Bronchial epithelial cell (primary cell): ENCODE measurements at regions not wholly inside any gene's neighbourhood (a gene's known extent, or its start where the extent isn't known, plus 50 kb on each side); places are given as distances from the start of the nearest gene placed in this dataset.

ENCODE experiments used
- DNase-seq: peaks from one replicate; pipeline ENCODE4 v3.0.0-alpha.2; 2010; ENCODE audit warnings: low read depth
- FAIRE-seq: peaks from 2 replicates; lab custom pipeline; 2011; peaks lifted over from hg19 to GRCh38; lab: Jason Lieb, UNC
- H3K27me3 ChIP-seq: 2 replicates; pipeline ENCODE4 v1.5.1; 2011; ENCODE audit warnings: low read length; ENCODE audit not compliant: control insufficient read depth, insufficient read depth
- H3K36me3 ChIP-seq: 2 replicates; pipeline ENCODE4 v1.5.1; 2011; ENCODE audit warnings: low read length; ENCODE audit not compliant: control insufficient read depth, insufficient read depth
- H3K4me3 ChIP-seq: 2 replicates; pipeline ENCODE4 v1.5.1; 2011; ENCODE audit warnings: mild to moderate bottlenecking, low read depth, low read length, control low read depth
- CTCF ChIP-seq: IDR thresholded peaks from 2 replicates; pipeline ENCODE4 v1.5.1; 2011; ENCODE audit warnings: mild to moderate bottlenecking, moderate library complexity, low read length, control low read depth, inconsistent platforms; ENCODE audit not compliant: insufficient read depth, severe bottlenecking

GRCh38 chrX:110444996-110445395, 86.3 kb downstream of the RTL9 start:
- DNase-seq (peak; percentile 72), FAIRE-seq (no peak)
- no peaks in the 10 kb centered on the region for H3K27me3 ChIP-seq

GRCh38 chrX:110448459-110448858, 89.8 kb downstream of the RTL9 start:
- FAIRE-seq (no peak), DNase-seq (no peak)
- no peaks in the 10 kb centered on the region for H3K27me3 ChIP-seq
- no peak overlapping the region for H3K4me3 ChIP-seq
- no peaks in the 10 kb centered on the region for H3K36me3 ChIP-seq
- TF ChIP-seq CTCF = no peak

More at GRCh38 chrX:110444996-110445395, 86.3 kb downstream of the RTL9 start:
- TF ChIP-seq CTCF = no peak
- Histone ChIP-seq H3K36me3 (no peaks in the 10 kb centered on the region), H3K4me3 (no peak overlapping the region)

GRCh38 chrX:110449312-110449711, 90.7 kb downstream of the RTL9 start:
- Histone ChIP-seq H3K4me3 (no peak overlapping the region), H3K36me3 (no peaks in the 10 kb centered on the region), H3K27me3 (no peaks in the 10 kb centered on the region)
- DNase-seq (no peak), FAIRE-seq (no peak)
- TF ChIP-seq CTCF = no peak

- no peak for FAIRE-seq
- Histone ChIP-seq H3K27me3 (no peaks in the 10 kb centered on the region), H3K4me3 (no peak overlapping the region), H3K36me3 (no peaks in the 10 kb centered on the region)
- DNase-seq = peak; percentile 50
- peak; percentile 65 for TF ChIP-seq CTCF
Measured at GRCh38 chrX:110450050-110450449, 91.4 kb downstream of the RTL9 start.

- H3K36me3 ChIP-seq = no peaks in the 10 kb centered on the region
- no peak for FAIRE-seq
Measured at GRCh38 chrX:110454336-110454735, 95.7 kb downstream of the RTL9 start.

More at GRCh38 chrX:110454336-110454735, 95.7 kb downstream of the RTL9 start:
- H3K4me3 ChIP-seq = no peak overlapping the region
- no peak for DNase-seq
- no peaks in the 10 kb centered on the region for H3K27me3 ChIP-seq
- no peak for TF ChIP-seq CTCF
